ENCODE measurements at regions not wholly inside any gene's neighbourhood (a gene's known extent, or its start where the extent isn't known, plus 50 kb on each side); places are given as distances from the start of the nearest gene placed in this dataset. TPM values are rescaled to one million over a fixed set of nuclear protein-coding genes. Genes with fewer than 3 reads are reported as not detected.

Small RNA genes in the stretch of these regions (small RNA-seq; reads per million reads assigned to genes)
- gene RNU7-188P, result not detected

All from skeletal muscle tissue (tissue), 1 donor.